AG09309 (cell line): ENCODE measurements at regions not wholly inside any gene's neighbourhood (a gene's known extent, or its start where the extent isn't known, plus 50 kb on each side); places are given as distances from the start of the nearest gene placed in this dataset.
A peak's percentile ranks its signal among the peaks of the same experiment; 100 is the strongest.
"Not testable (repeated sequence)": the region's sequence is repeated elsewhere in the genome, so short reads cannot be mapped to it uniquely, and the experiment has no call there.

Source experiments
- DNase-seq: peaks from one replicate; pipeline ENCODE4 v3.0.0-alpha.2; 2010; ENCODE audit warnings: low read depth
- H3K4me3 ChIP-seq: 2 replicates; pipeline ENCODE4 v1.5.1; 2011; ENCODE audit warnings: mild to moderate bottlenecking, low read depth, low read length, moderate library complexity; ENCODE audit not compliant: control insufficient read depth
- CTCF ChIP-seq: IDR thresholded peaks from 2 replicates; pipeline ENCODE4 v1.5.1; 2011; ENCODE audit warnings: mild to moderate bottlenecking, low read depth, low read length, inconsistent platforms; ENCODE audit not compliant: insufficient read depth, control insufficient read depth; ENCODE audit errors: missing control alignments

GRCh38 chr6:112524071-112524470 lies 176.9 kb downstream of the RFPL4B start:
- no peak for TF ChIP-seq CTCF
- H3K4me3 ChIP-seq = no peak overlapping the region
- no peak for DNase-seq

- DNase-seq = no peak
- no peak for TF ChIP-seq CTCF
- H3K4me3 ChIP-seq = no peak overlapping the region
Observed at GRCh38 chr6:112525749-112526148, 178.6 kb downstream of the RFPL4B start.

- no peak overlapping the region for H3K4me3 ChIP-seq
- no peak for DNase-seq
- no peak for TF ChIP-seq CTCF
Observed at GRCh38 chr6:112526594-112526993, 179.5 kb downstream of the RFPL4B start.

GRCh38 chr6:112528306-112528705 lies 181.2 kb downstream of the RFPL4B start:
- DNase-seq, H3K4me3 ChIP-seq: not testable (repeated sequence)

GRCh38 chr6:112535816-112536215 lies 188.7 kb downstream of the RFPL4B start:
- no peak overlapping the region for H3K4me3 ChIP-seq
- no peak for TF ChIP-seq CTCF
- no peak for DNase-seq

- H3K4me3 ChIP-seq = no peak overlapping the region
- peak; percentile 71 for DNase-seq
- TF ChIP-seq CTCF = no peak
Observed at GRCh38 chr6:112539355-112539754, 192.2 kb downstream of the RFPL4B start.

- DNase-seq, H3K4me3 ChIP-seq: not testable (repeated sequence)
Observed at GRCh38 chr6:112541847-112542246, 194.7 kb downstream of the RFPL4B start.

GRCh38 chr6:112547321-112548085 lies 200.4 kb downstream of the RFPL4B start:
- DNase-seq = not testable (repeated sequence)

GRCh38 chr6:112549749-112550148 lies 202.6 kb downstream of the RFPL4B start:
- no peak for TF ChIP-seq CTCF
- no peak for DNase-seq
- H3K4me3 ChIP-seq = no peak overlapping the region

More at GRCh38 chr6:112547321-112548085, 200.4 kb downstream of the RFPL4B start:
- not testable (repeated sequence) for H3K4me3 ChIP-seq
